ENCODE measurements at regions not wholly inside any gene's neighbourhood (a gene's known extent, or its start where the extent isn't known, plus 50 kb on each side); places are given as distances from the start of the nearest gene placed in this dataset.

DNA sequence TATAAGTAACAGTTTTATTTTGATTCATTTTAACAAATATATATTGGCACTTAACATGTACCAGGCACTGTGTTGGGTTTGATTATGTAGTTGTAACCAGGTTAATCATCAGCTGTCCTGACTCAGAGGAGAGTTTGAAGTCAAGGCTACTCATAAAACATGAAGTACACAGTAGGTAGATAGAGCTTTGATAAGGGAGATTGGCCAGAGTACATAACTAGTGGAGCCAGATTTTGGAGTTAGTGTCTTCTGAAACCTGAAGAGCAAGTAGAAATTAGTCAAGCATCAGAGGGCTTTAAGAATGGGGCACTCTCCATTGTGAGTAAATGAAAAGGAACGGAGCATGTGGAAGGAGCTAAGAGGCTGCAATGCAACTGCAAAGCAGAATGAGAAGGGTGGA is 333.9 kb downstream of the RFC3 start:
- H3K4me1 Mint-ChIP-seq, result peaks cover 2% of the 10 kb centered on the region
- H3K9me3 Mint-ChIP-seq, result no peaks in the 10 kb centered on the region
- H3K36me3 Mint-ChIP-seq, result no peaks in the 10 kb centered on the region
- no peak overlapping the region for H3K4me3 Mint-ChIP-seq
- ATAC-seq (ENCODE audit: low read depth) (no peak), DNase-seq (ENCODE audit: low spot score in 2 of 2) (no peak)
- no peak overlapping the region for H3K27ac Mint-ChIP-seq
- H3K27me3 Mint-ChIP-seq, result peaks cover 1% of the 10 kb centered on the region

DNA sequence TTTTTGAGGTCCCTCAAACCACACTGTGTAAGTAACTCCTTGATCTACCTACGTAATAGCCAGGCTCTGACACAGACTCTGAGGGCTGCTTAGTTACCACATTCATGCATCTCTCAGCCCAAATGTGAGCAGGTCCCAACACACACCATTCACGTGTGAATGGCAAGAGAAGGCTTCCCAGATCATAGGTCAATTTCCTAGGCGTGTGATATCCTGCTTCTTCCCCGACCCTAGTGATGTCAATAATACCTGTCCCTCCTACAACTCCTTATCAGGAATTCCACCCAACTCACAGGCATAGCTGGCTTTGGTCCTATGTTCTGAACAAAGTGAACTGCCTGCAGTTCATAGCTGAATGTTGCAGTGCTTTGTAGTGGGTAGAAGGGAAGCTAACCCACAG is 334.5 kb downstream of the RFC3 start:
- no peak for DNase-seq (ENCODE audit: low spot score in 2 of 2)
- Mint-ChIP-seq H3K27ac (no peak overlapping the region), H3K36me3 (no peaks in the 10 kb centered on the region), H3K9me3 (no peaks in the 10 kb centered on the region), H3K4me1 (peaks cover 2% of the 10 kb centered on the region), H3K27me3 (peaks cover 2% of the 10 kb centered on the region), H3K4me3 (no peak overlapping the region)
- no peak for ATAC-seq (ENCODE audit: low read depth)

DNA sequence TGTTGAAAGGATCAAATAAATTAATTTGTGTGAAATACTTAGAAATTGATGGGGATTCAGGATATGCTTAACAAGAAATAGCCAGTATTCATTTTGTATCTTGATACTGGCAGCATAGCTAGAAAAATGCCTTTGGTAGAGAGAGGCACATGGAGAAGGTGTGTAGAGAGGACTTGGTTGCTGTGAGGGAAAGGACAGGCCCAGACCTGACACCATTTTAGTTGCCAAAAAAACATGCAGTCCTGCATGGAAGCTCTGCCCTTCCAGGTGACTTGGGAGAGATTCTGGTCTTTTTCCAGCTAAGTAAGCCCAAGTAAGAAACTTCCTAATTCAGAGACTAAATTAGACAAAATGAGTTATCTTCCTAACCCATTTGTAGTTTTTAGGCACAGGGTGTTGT is 335.0 kb downstream of the RFC3 start:
- H3K36me3 Mint-ChIP-seq, result no peaks in the 10 kb centered on the region
- H3K27ac Mint-ChIP-seq, result no peak overlapping the region
- H3K4me1 Mint-ChIP-seq, result peaks cover 2% of the 10 kb centered on the region
- ATAC-seq (ENCODE audit: low read depth) (no peak), DNase-seq (ENCODE audit: low spot score in 2 of 2) (no peak)
- no peaks in the 10 kb centered on the region for H3K9me3 Mint-ChIP-seq
- H3K27me3 Mint-ChIP-seq, result peaks cover 2% of the 10 kb centered on the region
- H3K4me3 Mint-ChIP-seq, result no peak overlapping the region

DNA sequence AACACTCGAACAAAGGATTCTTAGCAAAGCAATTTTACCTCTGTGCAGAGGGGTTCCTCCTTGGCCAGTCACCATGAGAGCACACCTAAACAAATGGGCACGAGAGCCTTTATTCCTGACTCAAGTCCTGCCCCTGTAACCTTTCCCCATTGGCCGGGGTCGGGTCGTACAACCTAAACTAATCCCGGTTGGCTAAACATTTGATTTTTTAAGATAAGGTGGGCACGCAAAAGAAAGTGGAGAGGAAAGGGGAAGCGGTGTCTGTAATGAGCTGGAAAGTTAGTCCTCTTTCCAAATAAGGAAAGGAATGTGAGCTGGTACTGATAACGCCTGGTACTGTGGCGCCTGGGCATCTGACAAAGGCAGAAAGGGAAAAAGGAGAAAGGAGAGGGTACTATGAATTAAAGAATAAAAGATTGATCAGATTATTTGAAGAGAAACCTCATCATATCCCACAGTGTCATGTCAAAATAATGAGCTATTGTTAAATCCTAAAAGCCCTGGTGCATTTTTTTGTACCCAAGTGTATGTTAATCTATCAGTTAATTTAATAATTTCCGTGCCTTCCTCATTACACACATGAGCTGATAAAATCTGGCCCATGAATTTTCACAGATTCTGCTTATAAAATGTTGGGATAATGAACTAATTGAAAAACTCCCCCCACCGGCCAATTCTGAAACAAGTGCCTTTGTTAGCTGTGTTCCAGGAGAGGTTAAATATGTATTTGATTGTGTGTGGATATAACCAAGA is 335.7 kb downstream of the RFC3 start:
- Mint-ChIP-seq H3K4me3 (no peak overlapping the region), H3K36me3 (no peaks in the 10 kb centered on the region)

GRCh38 chr13:34155931-34156607 is 338.1 kb downstream of the RFC3 start:
- H3K27me3 Mint-ChIP-seq, result peaks cover 5% of the 10 kb centered on the region
- H3K27ac Mint-ChIP-seq, result no peak overlapping the region
- DNase-seq (ENCODE audit: low spot score in 2 of 2), result no peak
- no peak overlapping the region for H3K4me3 Mint-ChIP-seq
- peaks cover 2% of the 10 kb centered on the region for H3K4me1 Mint-ChIP-seq
- no peaks in the 10 kb centered on the region for H3K36me3 Mint-ChIP-seq
- H3K9me3 Mint-ChIP-seq, result no peaks in the 10 kb centered on the region
- no peak for ATAC-seq (ENCODE audit: low read depth)

More for the DNA sequence above, 335.7 kb downstream of the RFC3 start:
- ATAC-seq (ENCODE audit: low read depth) (no peak), DNase-seq (ENCODE audit: low spot score in 2 of 2) (no peak)
- H3K4me1 Mint-ChIP-seq, result peaks cover 2% of the 10 kb centered on the region
- no peak overlapping the region for H3K27ac Mint-ChIP-seq
- peaks cover 3% of the 10 kb centered on the region for H3K27me3 Mint-ChIP-seq
- no peaks in the 10 kb centered on the region for H3K9me3 Mint-ChIP-seq

DNA sequence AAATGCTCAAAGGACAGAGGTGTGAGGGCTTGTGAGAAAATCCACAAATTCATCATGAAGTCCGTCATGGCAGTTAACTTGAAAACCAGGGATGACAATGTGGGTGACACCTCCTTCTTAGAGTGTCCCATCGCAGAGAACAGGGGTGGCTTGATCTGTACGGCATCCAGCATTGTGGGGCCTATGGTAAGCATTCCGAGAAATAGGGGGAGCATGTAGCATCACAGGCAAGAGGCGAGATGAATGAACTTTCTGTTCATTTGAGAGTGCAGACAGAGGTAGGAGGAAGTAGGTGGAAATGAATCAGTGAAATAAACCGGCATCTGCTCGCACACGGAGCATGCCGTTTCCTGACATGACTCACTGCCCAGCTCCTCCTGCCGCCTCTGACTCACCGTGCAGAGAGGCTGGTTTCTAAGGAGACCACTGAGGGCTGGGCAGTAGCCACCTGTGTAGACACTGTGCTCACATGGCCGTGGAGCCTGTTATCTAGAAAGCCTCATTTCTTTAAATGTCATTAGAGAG is 339.0 kb downstream of the RFC3 start:
- DNase-seq (ENCODE audit: low spot score in 2 of 2) (no peak), ATAC-seq (ENCODE audit: low read depth) (peak; percentile 43)
- Mint-ChIP-seq H3K4me1 (peaks cover 2% of the 10 kb centered on the region), H3K4me3 (no peak overlapping the region), H3K27ac (no peak overlapping the region), H3K9me3 (no peaks in the 10 kb centered on the region), H3K27me3 (peaks cover 5% of the 10 kb centered on the region), H3K36me3 (no peaks in the 10 kb centered on the region)

- H3K36me3 Mint-ChIP-seq, result no peaks in the 10 kb centered on the region
- no peak overlapping the region for H3K27ac Mint-ChIP-seq
- peaks cover 2% of the 10 kb centered on the region for H3K4me1 Mint-ChIP-seq
- H3K27me3 Mint-ChIP-seq, result peaks cover 5% of the 10 kb centered on the region
- no peaks in the 10 kb centered on the region for H3K9me3 Mint-ChIP-seq
- ATAC-seq (ENCODE audit: low read depth) (no peak), DNase-seq (ENCODE audit: low spot score in 2 of 2) (no peak)
- H3K4me3 Mint-ChIP-seq, result no peak overlapping the region
Observed at GRCh38 chr13:34159946-34160345, 342.0 kb downstream of the RFC3 start.

- no peak overlapping the region for H3K4me3 Mint-ChIP-seq
- DNase-seq (ENCODE audit: low spot score in 2 of 2) (no peak), ATAC-seq (ENCODE audit: low read depth) (no peak)
- H3K27me3 Mint-ChIP-seq, result peaks cover 3% of the 10 kb centered on the region
- H3K9me3 Mint-ChIP-seq, result no peaks in the 10 kb centered on the region
- H3K36me3 Mint-ChIP-seq, result no peaks in the 10 kb centered on the region
- no peak overlapping the region for H3K27ac Mint-ChIP-seq
- H3K4me1 Mint-ChIP-seq, result no peaks in the 10 kb centered on the region
Observed at GRCh38 chr13:34161931-34162543, 344.1 kb downstream of the RFC3 start.

GRCh38 chr13:34162544-34162933 is 344.6 kb downstream of the RFC3 start:
- H3K36me3 Mint-ChIP-seq, result no peaks in the 10 kb centered on the region
- no peak overlapping the region for H3K27ac Mint-ChIP-seq
- peaks cover 3% of the 10 kb centered on the region for H3K27me3 Mint-ChIP-seq
- ATAC-seq (ENCODE audit: low read depth), result no peak
- H3K9me3 Mint-ChIP-seq, result no peaks in the 10 kb centered on the region
- no peak overlapping the region for H3K4me3 Mint-ChIP-seq
- H3K4me1 Mint-ChIP-seq, result no peaks in the 10 kb centered on the region
- no peak for DNase-seq (ENCODE audit: low spot score in 2 of 2)

- Mint-ChIP-seq H3K27ac (no peak overlapping the region), H3K36me3 (no peaks in the 10 kb centered on the region), H3K4me1 (no peaks in the 10 kb centered on the region), H3K9me3 (no peaks in the 10 kb centered on the region), H3K27me3 (no peaks in the 10 kb centered on the region), H3K4me3 (no peak overlapping the region)
- ATAC-seq (ENCODE audit: low read depth) (no peak), DNase-seq (ENCODE audit: low spot score in 2 of 2) (no peak)
Observed at GRCh38 chr13:34164582-34164981, 346.6 kb downstream of the RFC3 start.

GRCh38 chr13:34165158-34165557 is 347.2 kb downstream of the RFC3 start:
- no peaks in the 10 kb centered on the region for H3K9me3 Mint-ChIP-seq
- no peaks in the 10 kb centered on the region for H3K4me1 Mint-ChIP-seq
- DNase-seq (ENCODE audit: low spot score in 2 of 2) (no peak), ATAC-seq (ENCODE audit: low read depth) (no peak)
- no peak overlapping the region for H3K4me3 Mint-ChIP-seq
- H3K27me3 Mint-ChIP-seq, result no peaks in the 10 kb centered on the region
- no peak overlapping the region for H3K27ac Mint-ChIP-seq
- no peaks in the 10 kb centered on the region for H3K36me3 Mint-ChIP-seq

GRCh38 chr13:34166406-34166805 is 348.5 kb downstream of the RFC3 start:
- Mint-ChIP-seq H3K9me3 (no peaks in the 10 kb centered on the region), H3K27me3 (no peaks in the 10 kb centered on the region), H3K27ac (no peak overlapping the region), H3K4me1 (no peaks in the 10 kb centered on the region), H3K4me3 (no peak overlapping the region), H3K36me3 (no peaks in the 10 kb centered on the region)
- no peak for DNase-seq (ENCODE audit: low spot score in 2 of 2)
- ATAC-seq (ENCODE audit: low read depth), result no peak

DNA sequence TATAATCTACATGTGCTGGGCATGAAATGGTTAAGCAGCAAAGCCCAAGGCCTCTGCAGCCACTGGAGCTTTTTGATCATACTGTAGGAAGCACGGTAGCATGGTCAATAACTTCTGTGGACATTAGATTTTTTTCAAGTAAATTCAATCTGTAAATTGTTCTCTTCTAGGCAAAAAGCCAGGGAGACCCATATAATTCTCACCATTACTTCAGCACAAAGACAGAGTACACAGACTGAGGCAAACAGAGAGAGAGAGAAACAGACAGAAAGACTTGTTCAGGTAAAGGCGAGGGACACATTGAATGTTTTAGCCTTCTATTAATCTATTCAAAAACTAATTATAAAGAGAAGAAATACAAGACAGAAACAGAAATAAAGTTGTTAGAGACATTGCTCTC is 349.4 kb downstream of the RFC3 start:
- ATAC-seq (ENCODE audit: low read depth), result no peak
- no peaks in the 10 kb centered on the region for H3K4me1 Mint-ChIP-seq
- H3K27ac Mint-ChIP-seq, result no peak overlapping the region
- DNase-seq (ENCODE audit: low spot score in 2 of 2), result no peak
- H3K4me3 Mint-ChIP-seq, result no peak overlapping the region
- H3K9me3 Mint-ChIP-seq, result peaks cover 1% of the 10 kb centered on the region
- no peaks in the 10 kb centered on the region for H3K27me3 Mint-ChIP-seq
- H3K36me3 Mint-ChIP-seq, result no peaks in the 10 kb centered on the region

DNA sequence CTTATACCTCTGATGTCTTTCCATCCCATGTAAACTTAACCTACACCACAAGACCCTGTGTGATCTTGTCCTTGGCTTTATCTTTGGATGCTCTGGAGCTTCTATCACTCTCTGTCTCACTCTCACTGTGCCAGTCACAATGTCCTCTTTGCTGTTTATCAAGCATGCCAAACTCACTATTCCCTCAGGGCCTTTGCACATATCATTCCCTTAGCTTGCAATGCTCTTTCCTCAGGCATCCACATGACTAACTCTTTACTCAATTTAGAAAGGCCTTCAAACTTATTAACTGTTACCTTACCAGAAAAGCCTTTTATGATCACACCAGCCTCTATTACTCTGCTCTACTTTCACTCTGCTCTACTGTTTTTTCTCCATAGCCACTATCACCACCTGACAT is 354.1 kb downstream of the RFC3 start:
- H3K36me3 Mint-ChIP-seq, result no peaks in the 10 kb centered on the region
- no peaks in the 10 kb centered on the region for H3K4me1 Mint-ChIP-seq
- H3K27me3 Mint-ChIP-seq, result no peaks in the 10 kb centered on the region
- no peak overlapping the region for H3K4me3 Mint-ChIP-seq
- ATAC-seq (ENCODE audit: low read depth) (no peak), DNase-seq (ENCODE audit: low spot score in 2 of 2) (no peak)
- peaks cover 1% of the 10 kb centered on the region for H3K9me3 Mint-ChIP-seq
- no peak overlapping the region for H3K27ac Mint-ChIP-seq

Data from memory B cell (primary cell).